GM12865 (cell line): ENCODE measurements at regions not wholly inside any gene's neighbourhood (a gene's known extent, or its start where the extent isn't known, plus 50 kb on each side); places are given as distances from the start of the nearest gene placed in this dataset.

Experiments used
- DNase-seq: peaks from one replicate; pipeline ENCODE4 v3.0.0; 2010; ENCODE audit warnings: low read depth
- H3K4me3 ChIP-seq: 2 replicates; pipeline ENCODE4 v1.5.1; 2011; ENCODE audit warnings: mild to moderate bottlenecking, low read depth, low read length, control low read depth
- TF ChIP-seq, protein P1 (sequence below): IDR thresholded peaks from 2 replicates; pipeline ENCODE4 v1.5.1; 2011; ENCODE audit warnings: low read length, control low read depth, low read depth, inconsistent platforms; ENCODE audit not compliant: insufficient read depth; ENCODE audit errors: missing control alignments

- TF ChIP-seq, protein P1, sequence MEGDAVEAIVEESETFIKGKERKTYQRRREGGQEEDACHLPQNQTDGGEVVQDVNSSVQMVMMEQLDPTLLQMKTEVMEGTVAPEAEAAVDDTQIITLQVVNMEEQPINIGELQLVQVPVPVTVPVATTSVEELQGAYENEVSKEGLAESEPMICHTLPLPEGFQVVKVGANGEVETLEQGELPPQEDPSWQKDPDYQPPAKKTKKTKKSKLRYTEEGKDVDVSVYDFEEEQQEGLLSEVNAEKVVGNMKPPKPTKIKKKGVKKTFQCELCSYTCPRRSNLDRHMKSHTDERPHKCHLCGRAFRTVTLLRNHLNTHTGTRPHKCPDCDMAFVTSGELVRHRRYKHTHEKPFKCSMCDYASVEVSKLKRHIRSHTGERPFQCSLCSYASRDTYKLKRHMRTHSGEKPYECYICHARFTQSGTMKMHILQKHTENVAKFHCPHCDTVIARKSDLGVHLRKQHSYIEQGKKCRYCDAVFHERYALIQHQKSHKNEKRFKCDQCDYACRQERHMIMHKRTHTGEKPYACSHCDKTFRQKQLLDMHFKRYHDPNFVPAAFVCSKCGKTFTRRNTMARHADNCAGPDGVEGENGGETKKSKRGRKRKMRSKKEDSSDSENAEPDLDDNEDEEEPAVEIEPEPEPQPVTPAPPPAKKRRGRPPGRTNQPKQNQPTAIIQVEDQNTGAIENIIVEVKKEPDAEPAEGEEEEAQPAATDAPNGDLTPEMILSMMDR: no peak
- H3K4me3 ChIP-seq: no peak overlapping the region
- DNase-seq: no peak
Measured at GRCh38 chr9:535356-535755, 306.1 kb upstream of the DMRT1 start.

- TF ChIP-seq, protein P1: no peak
- peak; percentile 13 for DNase-seq
- H3K4me3 ChIP-seq: no peak overlapping the region; the same call in 1 of the 2 replicates
Measured at GRCh38 chr9:536597-537511, 304.6 kb upstream of the DMRT1 start.

- TF ChIP-seq, protein P1: no peak
- DNase-seq: no peak
- H3K4me3 ChIP-seq: no peak overlapping the region
Measured at GRCh38 chr9:543478-543877, 298.0 kb upstream of the DMRT1 start.

DNA sequence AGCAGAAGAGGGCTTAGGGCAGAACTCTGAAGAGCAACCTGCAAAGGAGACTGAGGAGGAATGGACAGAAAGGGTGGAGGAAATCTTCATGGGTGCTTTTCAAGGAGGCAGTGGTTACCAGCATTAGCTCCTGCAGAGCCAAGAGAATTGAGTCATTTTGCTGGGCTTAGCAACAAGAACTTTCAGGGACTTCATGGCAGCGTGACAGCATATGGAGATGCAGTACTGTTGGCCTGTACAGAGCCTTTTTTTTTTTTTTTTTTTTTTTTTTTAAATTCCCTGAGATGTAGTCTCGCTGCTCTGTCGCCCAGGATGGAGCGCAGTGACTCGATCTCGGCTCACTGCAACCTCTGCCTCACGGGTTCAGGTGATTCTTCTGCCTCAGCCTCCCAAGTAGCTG, 296.0 kb upstream of the DMRT1 start:
- TF ChIP-seq, protein P1: no peak
- no peak for DNase-seq
- no peak overlapping the region for H3K4me3 ChIP-seq

DNA sequence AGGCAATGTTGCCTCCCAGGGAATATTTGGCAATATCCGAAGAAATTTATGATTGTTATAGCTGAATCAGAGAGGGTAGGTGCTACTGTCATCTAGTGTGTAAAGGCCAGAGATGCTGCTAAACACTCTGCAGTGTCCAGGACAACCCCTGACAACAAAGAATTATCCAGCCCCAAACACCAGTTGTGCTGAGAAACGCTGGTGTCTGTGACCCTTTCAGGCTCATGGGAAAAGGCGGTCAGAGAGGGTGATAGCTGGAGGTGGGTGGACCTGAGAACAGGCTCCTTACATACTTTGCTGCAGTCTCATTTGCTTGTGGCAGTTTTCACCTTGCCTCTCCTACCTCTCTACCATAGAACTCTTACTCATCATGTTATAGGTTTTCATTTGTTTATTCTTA, 295.3 kb upstream of the DMRT1 start:
- DNase-seq: no peak
- no peak overlapping the region for H3K4me3 ChIP-seq
- TF ChIP-seq, protein P1: no peak

DNA sequence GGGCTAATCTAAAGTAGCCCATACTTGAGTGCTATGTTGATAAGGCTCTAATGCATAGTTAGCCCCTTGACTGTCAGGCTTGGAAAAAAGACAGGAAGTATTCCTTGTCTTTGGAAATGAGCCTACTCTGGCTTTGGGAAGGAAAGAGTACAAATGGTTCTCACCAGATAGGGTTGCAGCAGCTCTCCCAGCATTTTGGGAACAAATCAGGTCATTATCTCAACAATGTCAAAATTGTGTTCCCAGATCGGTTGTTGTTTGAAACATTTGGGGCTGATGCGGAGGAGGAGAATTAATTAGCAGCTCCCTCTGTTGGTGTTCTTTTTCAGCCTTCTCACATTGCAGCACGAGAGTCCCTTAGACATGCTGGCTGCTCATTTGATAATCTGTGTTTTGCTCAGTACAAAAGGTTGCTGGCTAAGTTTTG, 294.7 kb upstream of the DMRT1 start:
- DNase-seq: peak; percentile 8
- TF ChIP-seq, protein P1: no peak
- H3K4me3 ChIP-seq: no peak overlapping the region
